Neural crest cell (in vitro differentiated cells): ENCODE measurements at regions not wholly inside any gene's neighbourhood (a gene's known extent, or its start where the extent isn't known, plus 50 kb on each side); places are given as distances from the start of the nearest gene placed in this dataset.

Experiments
- DNase-seq: peaks from one replicate; pipeline ENCODE4 v3.0.0; 2021; ENCODE audit warnings: low read depth, mixed read lengths, low spot score
- H3K27ac Mint-ChIP-seq: one replicate; pipeline ENCODE4 v1.8.0; 2021; ENCODE audit warnings: mild to moderate bottlenecking, mixed read lengths; ENCODE audit not compliant: unreplicated experiment
- H3K27me3 Mint-ChIP-seq: 2 replicates; pipeline ENCODE4 v1.8.0; 2021; ENCODE audit warnings: low read depth, mild to moderate bottlenecking, mixed read lengths
- H3K36me3 Mint-ChIP-seq: 2 replicates; pipeline ENCODE4 v1.8.0; 2021; ENCODE audit warnings: low read depth, mild to moderate bottlenecking, mixed read lengths
- H3K4me1 Mint-ChIP-seq: 2 replicates; pipeline ENCODE4 v1.8.0; 2021; ENCODE audit warnings: mixed read lengths
- H3K4me3 Mint-ChIP-seq: one replicate; pipeline ENCODE4 v1.8.0; 2021; ENCODE audit warnings: mild to moderate bottlenecking, mixed read lengths
- H3K9me3 Mint-ChIP-seq: 2 replicates; pipeline ENCODE4 v1.8.0; 2021; ENCODE audit warnings: mixed read lengths
- TF ChIP-seq, protein P1 (sequence below): fragments of 200-600 bp; sonication (generic); conservative IDR thresholded peaks from 2 replicates; pipeline ENCODE4 v1.5.0; 2021; ENCODE audit warnings: antibody characterized with exemption, mild to moderate bottlenecking

GRCh38 chr2:187640926-187641510, 86.8 kb upstream of the TFPI start:
- Mint-ChIP-seq H3K36me3 (no peaks in the 10 kb centered on the region), H3K27me3 (no peaks in the 10 kb centered on the region), H3K9me3 (peaks cover 2% of the 10 kb centered on the region), H3K27ac (no peak overlapping the region), H3K4me3 (no peak overlapping the region), H3K4me1 (no peaks in the 10 kb centered on the region)
- TF ChIP-seq, protein P1, sequence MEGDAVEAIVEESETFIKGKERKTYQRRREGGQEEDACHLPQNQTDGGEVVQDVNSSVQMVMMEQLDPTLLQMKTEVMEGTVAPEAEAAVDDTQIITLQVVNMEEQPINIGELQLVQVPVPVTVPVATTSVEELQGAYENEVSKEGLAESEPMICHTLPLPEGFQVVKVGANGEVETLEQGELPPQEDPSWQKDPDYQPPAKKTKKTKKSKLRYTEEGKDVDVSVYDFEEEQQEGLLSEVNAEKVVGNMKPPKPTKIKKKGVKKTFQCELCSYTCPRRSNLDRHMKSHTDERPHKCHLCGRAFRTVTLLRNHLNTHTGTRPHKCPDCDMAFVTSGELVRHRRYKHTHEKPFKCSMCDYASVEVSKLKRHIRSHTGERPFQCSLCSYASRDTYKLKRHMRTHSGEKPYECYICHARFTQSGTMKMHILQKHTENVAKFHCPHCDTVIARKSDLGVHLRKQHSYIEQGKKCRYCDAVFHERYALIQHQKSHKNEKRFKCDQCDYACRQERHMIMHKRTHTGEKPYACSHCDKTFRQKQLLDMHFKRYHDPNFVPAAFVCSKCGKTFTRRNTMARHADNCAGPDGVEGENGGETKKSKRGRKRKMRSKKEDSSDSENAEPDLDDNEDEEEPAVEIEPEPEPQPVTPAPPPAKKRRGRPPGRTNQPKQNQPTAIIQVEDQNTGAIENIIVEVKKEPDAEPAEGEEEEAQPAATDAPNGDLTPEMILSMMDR: no peak
- DNase-seq: no peak

DNA sequence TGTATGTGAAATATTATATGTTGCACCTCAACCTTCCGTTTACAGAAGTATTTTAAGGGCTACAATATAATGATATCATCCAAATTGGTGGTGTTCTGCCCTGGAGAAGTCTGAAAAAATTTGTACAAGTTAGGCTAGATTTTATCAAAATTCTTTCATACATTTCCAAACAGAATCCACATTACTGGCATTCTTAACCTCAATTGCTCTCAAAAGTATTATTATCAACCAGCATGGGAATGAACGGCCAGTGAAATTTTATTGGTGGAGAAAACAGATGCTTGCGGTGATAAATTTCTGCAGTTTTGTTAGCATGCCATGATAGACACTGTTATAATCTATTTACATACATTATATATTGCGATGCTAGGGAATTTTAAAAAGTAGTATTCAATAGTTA, 88.3 kb upstream of the TFPI start:
- Mint-ChIP-seq H3K9me3 (no peaks in the 10 kb centered on the region), H3K4me1 (no peaks in the 10 kb centered on the region), H3K27ac (no peak overlapping the region), H3K27me3 (no peaks in the 10 kb centered on the region), H3K4me3 (no peak overlapping the region), H3K36me3 (no peaks in the 10 kb centered on the region)
- no peak for DNase-seq
- TF ChIP-seq, protein P1: no peak

DNA sequence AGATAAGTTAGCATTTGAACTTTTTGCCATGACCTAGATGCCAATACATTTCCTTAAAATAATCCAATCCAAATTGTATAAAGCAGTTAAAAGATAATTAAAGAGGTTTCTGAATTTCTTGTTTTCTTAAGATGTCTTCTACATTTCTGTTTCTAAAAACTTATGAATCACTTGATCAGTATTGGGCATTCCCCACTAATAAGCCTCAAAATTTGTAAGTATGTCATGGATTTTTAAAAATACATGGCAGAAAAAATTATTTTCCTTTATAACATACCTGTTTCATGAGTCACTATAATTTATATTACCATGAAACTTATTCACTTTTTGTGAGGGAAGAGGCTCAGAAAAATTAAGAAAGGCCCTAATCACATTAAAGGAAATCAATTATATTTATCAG, 90.3 kb upstream of the TFPI start:
- no peak for DNase-seq
- Mint-ChIP-seq H3K36me3 (no peaks in the 10 kb centered on the region), H3K4me3 (no peak overlapping the region), H3K4me1 (no peaks in the 10 kb centered on the region), H3K27me3 (no peaks in the 10 kb centered on the region), H3K9me3 (no peaks in the 10 kb centered on the region), H3K27ac (no peak overlapping the region)
- TF ChIP-seq, protein P1: no peak

- Mint-ChIP-seq H3K9me3 (no peaks in the 10 kb centered on the region), H3K27me3 (no peaks in the 10 kb centered on the region)
Observed at GRCh38 chr2:187644981-187645380, 90.7 kb upstream of the TFPI start.

DNA sequence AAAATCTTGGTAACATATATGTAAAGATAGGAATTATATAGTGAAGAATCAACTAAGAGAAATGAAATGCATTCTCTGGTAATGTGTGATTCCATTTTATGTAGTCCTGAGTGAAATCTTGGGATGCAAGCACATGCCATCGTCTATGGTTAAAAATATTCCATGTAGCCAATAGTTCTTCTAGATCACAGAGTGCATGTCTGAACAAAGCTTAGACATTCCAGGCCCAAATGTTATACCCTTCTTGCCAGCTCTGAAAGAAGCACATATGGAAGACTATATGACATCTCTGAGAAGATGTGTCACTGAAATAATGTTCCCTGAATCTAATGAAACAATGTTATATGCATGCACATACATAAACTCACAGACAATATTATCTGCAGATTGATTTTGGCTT, 92.3 kb upstream of the TFPI start:
- Mint-ChIP-seq H3K4me3 (no peak overlapping the region), H3K36me3 (no peaks in the 10 kb centered on the region), H3K27ac (no peak overlapping the region), H3K27me3 (no peaks in the 10 kb centered on the region), H3K4me1 (no peaks in the 10 kb centered on the region), H3K9me3 (no peaks in the 10 kb centered on the region)
- TF ChIP-seq, protein P1: no peak
- no peak for DNase-seq

More at GRCh38 chr2:187644981-187645380, 90.7 kb upstream of the TFPI start:
- no peaks in the 10 kb centered on the region for H3K36me3 Mint-ChIP-seq
- TF ChIP-seq, protein P1: no peak
- H3K4me1 Mint-ChIP-seq: no peaks in the 10 kb centered on the region
- no peak overlapping the region for H3K4me3 Mint-ChIP-seq
- no peak for DNase-seq
- no peak overlapping the region for H3K27ac Mint-ChIP-seq
